ENCODE measurements at regions not wholly inside any gene's neighbourhood (a gene's known extent, or its start where the extent isn't known, plus 50 kb on each side); places are given as distances from the start of the nearest gene placed in this dataset.
A peak's percentile ranks its signal among the peaks of the same experiment; 100 is the strongest.
"Not testable (repeated sequence)": the region's sequence is repeated elsewhere in the genome, so short reads cannot be mapped to it uniquely, and the experiment has no call there.

- no peak for DNase-seq
These were observed 2412.8 kb downstream of the ARAP2 start for GRCh38 chr4:33831442-33832066.

GRCh38 chr4:33835764-33836163, 2408.6 kb downstream of the ARAP2 start:
- DNase-seq; intact Hi-C loops (cut with DNase I): not testable (repeated sequence)

More at GRCh38 chr4:33831442-33832066, 2412.8 kb downstream of the ARAP2 start:
- intact Hi-C loops (cut with DNase I) = no loop called here

- intact Hi-C loops (cut with DNase I) = no loop called here
- DNase-seq = no peak
These were observed 2407.1 kb downstream of the ARAP2 start for GRCh38 chr4:33837043-33837838.

GRCh38 chr4:33841120-33841519, 2403.2 kb downstream of the ARAP2 start:
- intact Hi-C loops (cut with DNase I) = no loop called here
- DNase-seq = no peak

- intact Hi-C loops (cut with DNase I) = no loop called here
These were observed 2393.9 kb downstream of the ARAP2 start for GRCh38 chr4:33850371-33850902.

GRCh38 chr4:33853670-33854069, 2390.6 kb downstream of the ARAP2 start:
- DNase-seq; intact Hi-C loops (cut with DNase I): not testable (repeated sequence)

More at GRCh38 chr4:33850371-33850902, 2393.9 kb downstream of the ARAP2 start:
- no peak for DNase-seq

- peak in 1 of 10 donors; percentile 68 for DNase-seq
- intact Hi-C loops (cut with DNase I) = no loop called here
These were observed 2379.9 kb downstream of the ARAP2 start for GRCh38 chr4:33864290-33864859.

- DNase-seq = no peak
- intact Hi-C loops (cut with DNase I) = no loop called here
These were observed 2370.5 kb downstream of the ARAP2 start for GRCh38 chr4:33873791-33874190.

GRCh38 chr4:33878710-33879109, 2365.6 kb downstream of the ARAP2 start:
- intact Hi-C loops (cut with DNase I) = no loop called here
- no peak for DNase-seq

GRCh38 chr4:33881176-33881575, 2363.1 kb downstream of the ARAP2 start:
- DNase-seq = no peak
- intact Hi-C loops (cut with DNase I) = no loop called here

- intact Hi-C loops (cut with DNase I) = no loop called here
- no peak for DNase-seq
These were observed 2361.9 kb downstream of the ARAP2 start for GRCh38 chr4:33882246-33882990.

GRCh38 chr4:33883111-33883510, 2361.2 kb downstream of the ARAP2 start:
- DNase-seq = no peak
- intact Hi-C loops (cut with DNase I) = no loop called here

- intact Hi-C loops (cut with DNase I) = no loop called here
- DNase-seq = no peak
These were observed 2358.0 kb downstream of the ARAP2 start for GRCh38 chr4:33886356-33886755.

GRCh38 chr4:33890841-33891240, 2353.5 kb downstream of the ARAP2 start:
- intact Hi-C loops (cut with DNase I) = no loop called here
- no peak for DNase-seq

- no peak for DNase-seq
- intact Hi-C loops (cut with DNase I) = no loop called here
These were observed 2332.4 kb downstream of the ARAP2 start for GRCh38 chr4:33911959-33912358.

GRCh38 chr4:33914386-33914785, 2329.9 kb downstream of the ARAP2 start:
- no peak for DNase-seq
- intact Hi-C loops (cut with DNase I) = no loop called here

- intact Hi-C loops (cut with DNase I) = no loop called here
- DNase-seq = no peak
These were observed 2320.8 kb downstream of the ARAP2 start for GRCh38 chr4:33923469-33923868.

- no peak for DNase-seq
- intact Hi-C loops (cut with DNase I) = no loop called here
These were observed 2320.1 kb downstream of the ARAP2 start for GRCh38 chr4:33924239-33924638.

GRCh38 chr4:33924811-33925210, 2319.5 kb downstream of the ARAP2 start:
- intact Hi-C loops (cut with DNase I) = no loop called here
- DNase-seq = no peak

GRCh38 chr4:33930497-33930896, 2313.8 kb downstream of the ARAP2 start:
- intact Hi-C loops (cut with DNase I) = no loop called here
- no peak for DNase-seq

- intact Hi-C loops (cut with DNase I) = no loop called here
- DNase-seq = no peak
These were observed 2313.3 kb downstream of the ARAP2 start for GRCh38 chr4:33931026-33931425.
